ENCODE measurements at regions not wholly inside any gene's neighbourhood (a gene's known extent, or its start where the extent isn't known, plus 50 kb on each side); places are given as distances from the start of the nearest gene placed in this dataset.

- no peak overlapping the region for H3K4me3 ChIP-seq (ENCODE audit: low read depth in 1 of 2, low read length in 2 of 2)
- H3K9me3 ChIP-seq (ENCODE audit: control insufficient read depth in 1 of 2, low read length in 2 of 2), result no peaks in the 10 kb centered on the region
- no peaks in the 10 kb centered on the region for H3K36me3 ChIP-seq (ENCODE audit: control insufficient read depth in 1 of 2, insufficient read depth in 2 of 2, low read length in 2 of 2)
- H3K27ac ChIP-seq (ENCODE audit: low read depth, low read length), result no peak overlapping the region
- H3K27me3 ChIP-seq (ENCODE audit: control insufficient read depth in 1 of 2, insufficient read depth in 2 of 2, low read length in 2 of 2), result no peaks in the 10 kb centered on the region
- H3K9ac ChIP-seq (ENCODE audit: low read depth in 1 of 2, low read length in 2 of 2), result no peak overlapping the region
- no peaks in the 10 kb centered on the region for H3K4me1 ChIP-seq (ENCODE audit: control insufficient read depth in 1 of 2, insufficient read depth in 2 of 2, low read length in 2 of 2)
Measured at GRCh38 chr1:29774355-29774754, 538.0 kb downstream of the PTPRU start.

DNA sequence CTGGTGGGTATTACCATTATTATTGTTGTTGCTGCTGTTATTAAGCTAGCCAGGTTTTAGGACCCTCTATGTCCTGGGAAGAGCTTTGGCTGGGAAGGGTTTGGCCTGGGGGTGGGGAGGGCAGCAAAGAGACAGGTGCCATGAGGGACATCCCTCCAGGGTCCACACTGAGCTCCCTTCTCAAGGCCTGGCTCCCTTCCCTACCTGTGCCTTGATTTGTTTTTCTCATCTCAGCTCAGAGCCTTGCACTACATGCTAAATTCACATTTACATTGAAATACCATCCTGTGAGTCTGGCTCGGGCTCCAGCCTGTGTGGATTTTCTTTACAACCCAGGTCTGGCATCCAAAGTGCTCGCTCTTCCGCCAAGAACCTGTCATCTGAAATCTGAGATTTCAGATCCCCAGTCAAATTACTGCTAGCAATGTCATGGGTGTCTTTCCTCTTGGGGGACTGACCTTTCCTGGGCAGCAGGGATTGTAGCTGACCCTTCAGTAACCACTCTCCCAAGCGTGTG, 536.3 kb downstream of the PTPRU start:
- H3K4me3 ChIP-seq (ENCODE audit: low read depth in 1 of 2, low read length in 2 of 2), result no peak overlapping the region
- H3K9ac ChIP-seq (ENCODE audit: low read depth in 1 of 2, low read length in 2 of 2), result no peak overlapping the region
- H3K4me1 ChIP-seq (ENCODE audit: control insufficient read depth in 1 of 2, insufficient read depth in 2 of 2, low read length in 2 of 2), result no peaks in the 10 kb centered on the region
- H3K27ac ChIP-seq (ENCODE audit: low read depth, low read length), result no peak overlapping the region
- no peaks in the 10 kb centered on the region for H3K27me3 ChIP-seq (ENCODE audit: control insufficient read depth in 1 of 2, insufficient read depth in 2 of 2, low read length in 2 of 2)
- no peaks in the 10 kb centered on the region for H3K36me3 ChIP-seq (ENCODE audit: control insufficient read depth in 1 of 2, insufficient read depth in 2 of 2, low read length in 2 of 2)
- no peaks in the 10 kb centered on the region for H3K9me3 ChIP-seq (ENCODE audit: control insufficient read depth in 1 of 2, low read length in 2 of 2)

DNA sequence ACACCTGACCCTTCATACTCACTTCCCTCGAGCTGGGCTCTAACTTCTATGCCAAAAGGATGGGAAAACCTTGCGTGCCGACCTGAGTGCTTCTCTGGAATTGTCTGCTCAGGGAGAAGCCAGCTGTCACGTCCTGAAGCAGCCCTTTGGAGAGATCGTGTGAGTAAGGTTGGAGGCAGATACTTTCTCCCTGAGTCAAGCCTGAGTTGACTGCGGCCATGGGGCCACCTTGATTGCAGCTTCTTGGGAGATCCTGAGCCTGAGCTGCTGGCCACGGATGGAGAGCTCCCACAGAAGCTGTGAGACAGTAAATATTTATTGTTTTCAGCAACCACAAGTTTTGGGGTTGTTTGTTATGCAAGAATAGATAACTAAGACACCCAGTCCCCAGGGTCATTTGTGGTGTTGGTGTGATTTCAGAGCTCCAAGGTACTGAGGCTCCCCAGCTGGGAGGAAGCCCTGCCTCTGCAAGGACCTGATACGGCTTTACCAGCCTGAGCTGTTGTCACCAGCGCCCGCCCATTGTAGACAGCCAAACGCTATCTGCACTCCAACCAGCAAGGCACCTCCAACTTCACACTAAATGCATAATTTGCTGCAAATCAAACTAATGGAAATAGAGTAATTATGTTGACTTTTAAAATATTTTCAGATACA, 531.6 kb downstream of the PTPRU start:
- Histone ChIP-seq H3K27ac (ENCODE audit: low read depth, low read length) (no peak overlapping the region), H3K4me1 (ENCODE audit: control insufficient read depth in 1 of 2, insufficient read depth in 2 of 2, low read length in 2 of 2) (no peaks in the 10 kb centered on the region), H3K4me3 (ENCODE audit: low read depth in 1 of 2, low read length in 2 of 2) (no peak overlapping the region)

DNA sequence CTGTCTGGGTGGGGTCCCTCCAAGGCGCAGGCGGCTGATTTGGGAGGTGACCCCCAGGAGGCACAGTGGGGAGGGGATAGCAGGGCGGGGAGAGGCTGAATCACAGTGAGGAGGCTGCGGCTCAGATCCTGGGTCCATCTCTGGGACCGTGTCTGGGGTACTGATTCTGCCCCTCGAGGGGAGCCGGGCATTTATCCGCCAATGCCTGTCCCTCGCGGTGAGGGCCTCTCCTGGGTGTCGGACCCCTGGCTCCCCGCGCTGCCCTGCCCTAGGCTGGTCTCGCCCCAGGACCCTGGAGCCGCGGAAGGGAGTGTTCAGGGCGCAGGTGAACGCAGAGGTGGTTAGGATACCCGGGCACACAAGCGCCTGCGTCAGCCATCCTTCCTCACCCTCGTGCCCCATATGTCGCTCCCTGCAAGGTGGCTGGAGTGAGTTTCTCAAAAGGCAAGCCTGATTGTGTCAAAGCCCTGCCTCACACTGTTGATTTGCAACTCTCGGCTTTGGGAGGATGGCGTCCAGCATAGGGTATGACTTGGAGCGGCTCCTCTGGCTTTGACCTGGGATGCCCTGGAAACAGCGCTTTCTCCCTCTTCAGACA, 530.9 kb downstream of the PTPRU start:
- Histone ChIP-seq H3K4me3 (ENCODE audit: low read depth in 1 of 2, low read length in 2 of 2) (no peak overlapping the region), H3K9me3 (ENCODE audit: control insufficient read depth in 1 of 2, low read length in 2 of 2) (no peaks in the 10 kb centered on the region), H3K9ac (ENCODE audit: low read depth in 1 of 2, low read length in 2 of 2) (no peak overlapping the region), H3K4me1 (ENCODE audit: control insufficient read depth in 1 of 2, insufficient read depth in 2 of 2, low read length in 2 of 2) (no peaks in the 10 kb centered on the region), H3K27ac (ENCODE audit: low read depth, low read length) (no peak overlapping the region), H3K36me3 (ENCODE audit: control insufficient read depth in 1 of 2, insufficient read depth in 2 of 2, low read length in 2 of 2) (no peaks in the 10 kb centered on the region), H3K27me3 (ENCODE audit: control insufficient read depth in 1 of 2, insufficient read depth in 2 of 2, low read length in 2 of 2) (no peaks in the 10 kb centered on the region)

More for the DNA sequence above, 531.6 kb downstream of the PTPRU start:
- no peaks in the 10 kb centered on the region for H3K9me3 ChIP-seq (ENCODE audit: control insufficient read depth in 1 of 2, low read length in 2 of 2)
- no peaks in the 10 kb centered on the region for H3K27me3 ChIP-seq (ENCODE audit: control insufficient read depth in 1 of 2, insufficient read depth in 2 of 2, low read length in 2 of 2)
- no peaks in the 10 kb centered on the region for H3K36me3 ChIP-seq (ENCODE audit: control insufficient read depth in 1 of 2, insufficient read depth in 2 of 2, low read length in 2 of 2)
- H3K9ac ChIP-seq (ENCODE audit: low read depth in 1 of 2, low read length in 2 of 2), result no peak overlapping the region

- H3K27ac ChIP-seq (ENCODE audit: low read depth, low read length), result no peak overlapping the region
- H3K4me1 ChIP-seq (ENCODE audit: control insufficient read depth in 1 of 2, insufficient read depth in 2 of 2, low read length in 2 of 2), result no peaks in the 10 kb centered on the region
- no peaks in the 10 kb centered on the region for H3K9me3 ChIP-seq (ENCODE audit: control insufficient read depth in 1 of 2, low read length in 2 of 2)
- no peak overlapping the region for H3K9ac ChIP-seq (ENCODE audit: low read depth in 1 of 2, low read length in 2 of 2)
- no peaks in the 10 kb centered on the region for H3K36me3 ChIP-seq (ENCODE audit: control insufficient read depth in 1 of 2, insufficient read depth in 2 of 2, low read length in 2 of 2)
- no peak overlapping the region for H3K4me3 ChIP-seq (ENCODE audit: low read depth in 1 of 2, low read length in 2 of 2)
- peaks cover 0 to 4% of the 10 kb centered on the region in 2 donors for H3K27me3 ChIP-seq (ENCODE audit: control insufficient read depth in 1 of 2, insufficient read depth in 2 of 2, low read length in 2 of 2)
Measured at GRCh38 chr1:29762635-29763034, 526.3 kb downstream of the PTPRU start.

- Histone ChIP-seq H3K9ac (ENCODE audit: low read depth in 1 of 2, low read length in 2 of 2) (no peak overlapping the region), H3K9me3 (ENCODE audit: control insufficient read depth in 1 of 2, low read length in 2 of 2) (no peaks in the 10 kb centered on the region), H3K36me3 (ENCODE audit: control insufficient read depth in 1 of 2, insufficient read depth in 2 of 2, low read length in 2 of 2) (no peaks in the 10 kb centered on the region), H3K27ac (ENCODE audit: low read depth, low read length) (no peak overlapping the region), H3K4me3 (ENCODE audit: low read depth in 1 of 2, low read length in 2 of 2) (no peak overlapping the region), H3K27me3 (ENCODE audit: control insufficient read depth in 1 of 2, insufficient read depth in 2 of 2, low read length in 2 of 2) (peaks cover 0 to 4% of the 10 kb centered on the region in 2 donors), H3K4me1 (ENCODE audit: control insufficient read depth in 1 of 2, insufficient read depth in 2 of 2, low read length in 2 of 2) (no peaks in the 10 kb centered on the region)
Measured at GRCh38 chr1:29761159-29761928, 525.0 kb downstream of the PTPRU start.

- Histone ChIP-seq H3K9me3 (ENCODE audit: control insufficient read depth in 1 of 2, low read length in 2 of 2) (no peaks in the 10 kb centered on the region), H3K9ac (ENCODE audit: low read depth in 1 of 2, low read length in 2 of 2) (no peak overlapping the region), H3K4me3 (ENCODE audit: low read depth in 1 of 2, low read length in 2 of 2) (no peak overlapping the region), H3K36me3 (ENCODE audit: control insufficient read depth in 1 of 2, insufficient read depth in 2 of 2, low read length in 2 of 2) (no peaks in the 10 kb centered on the region), H3K27ac (ENCODE audit: low read depth, low read length) (no peak overlapping the region), H3K4me1 (ENCODE audit: control insufficient read depth in 1 of 2, insufficient read depth in 2 of 2, low read length in 2 of 2) (no peaks in the 10 kb centered on the region), H3K27me3 (ENCODE audit: control insufficient read depth in 1 of 2, insufficient read depth in 2 of 2, low read length in 2 of 2) (peaks cover 0 to 4% of the 10 kb centered on the region in 2 donors)
Measured at GRCh38 chr1:29760067-29760564, 523.8 kb downstream of the PTPRU start.

GRCh38 chr1:29758781-29759499, 522.6 kb downstream of the PTPRU start:
- no peak overlapping the region for H3K4me3 ChIP-seq (ENCODE audit: low read depth in 1 of 2, low read length in 2 of 2)
- no peaks in the 10 kb centered on the region for H3K36me3 ChIP-seq (ENCODE audit: control insufficient read depth in 1 of 2, insufficient read depth in 2 of 2, low read length in 2 of 2)
- H3K4me1 ChIP-seq (ENCODE audit: control insufficient read depth in 1 of 2, insufficient read depth in 2 of 2, low read length in 2 of 2), result no peaks in the 10 kb centered on the region
- no peak overlapping the region for H3K27ac ChIP-seq (ENCODE audit: low read depth, low read length)
- H3K9ac ChIP-seq (ENCODE audit: low read depth in 1 of 2, low read length in 2 of 2), result no peak overlapping the region
- no peaks in the 10 kb centered on the region for H3K9me3 ChIP-seq (ENCODE audit: control insufficient read depth in 1 of 2, low read length in 2 of 2)
- peaks cover 0 to 4% of the 10 kb centered on the region in 2 donors for H3K27me3 ChIP-seq (ENCODE audit: control insufficient read depth in 1 of 2, insufficient read depth in 2 of 2, low read length in 2 of 2)

GRCh38 chr1:29757866-29758780, 521.8 kb downstream of the PTPRU start:
- H3K36me3 ChIP-seq (ENCODE audit: control insufficient read depth in 1 of 2, insufficient read depth in 2 of 2, low read length in 2 of 2), result no peaks in the 10 kb centered on the region
- no peak overlapping the region for H3K4me3 ChIP-seq (ENCODE audit: low read depth in 1 of 2, low read length in 2 of 2)
- H3K4me1 ChIP-seq (ENCODE audit: control insufficient read depth in 1 of 2, insufficient read depth in 2 of 2, low read length in 2 of 2), result no peaks in the 10 kb centered on the region
- no peak overlapping the region for H3K27ac ChIP-seq (ENCODE audit: low read depth, low read length)
- H3K9me3 ChIP-seq (ENCODE audit: control insufficient read depth in 1 of 2, low read length in 2 of 2), result no peaks in the 10 kb centered on the region
- H3K9ac ChIP-seq (ENCODE audit: low read depth in 1 of 2, low read length in 2 of 2), result no peak overlapping the region
- H3K27me3 ChIP-seq (ENCODE audit: control insufficient read depth in 1 of 2, insufficient read depth in 2 of 2, low read length in 2 of 2), result peaks cover 0 to 4% of the 10 kb centered on the region in 2 donors

Data from duodenal mucosa (tissue), 2 donors.